ENCODE measurements at regions not wholly inside any gene's neighbourhood (a gene's known extent, or its start where the extent isn't known, plus 50 kb on each side); places are given as distances from the start of the nearest gene placed in this dataset.

- DNase-seq (no peak), ATAC-seq (no peak)
- no peaks in the 10 kb centered on the region for H3K9me3 ChIP-seq
- no peaks in the 10 kb centered on the region for H3K4me1 ChIP-seq
- TF ChIP-seq POLR2A (IDR thresholded peaks at IDR 0.05) (no peak), CTCF (IDR thresholded peaks at IDR 0.05) (no peak)
- intact Hi-C loops (cut with DNase I), result no loop called here
- H3K4me3 ChIP-seq, result no peak overlapping the region
- no peaks in the 10 kb centered on the region for H3K27me3 ChIP-seq
- H3K36me3 ChIP-seq, result no peaks in the 10 kb centered on the region
- WGBS (ENCODE audit: insufficient coverage, low coverage, low lambda C conversion rate, missing lambda C conversion rate), result 63% methylated on average over 1 of the region's 1 CpG
- H3K27ac ChIP-seq, result no peak overlapping the region
These were observed 1476.9 kb downstream of the SI start for GRCh38 chr3:163601426-163601825.

- ATAC-seq (no peak), DNase-seq (no peak)
- TF ChIP-seq CTCF (IDR thresholded peaks at IDR 0.05) (no peak), POLR2A (IDR thresholded peaks at IDR 0.05) (no peak)
- H3K27me3 ChIP-seq, result no peaks in the 10 kb centered on the region
- H3K36me3 ChIP-seq, result no peaks in the 10 kb centered on the region
- H3K9me3 ChIP-seq, result no peaks in the 10 kb centered on the region
- peaks cover 0 to 21% (median 0%) of the 10 kb centered on the region in 4 donors for H3K4me1 ChIP-seq
- intact Hi-C loops (cut with DNase I), result no loop called here
- 83% methylated on average over 2 of the region's 2 CpGs for WGBS (ENCODE audit: insufficient coverage, low coverage, low lambda C conversion rate, missing lambda C conversion rate)
- H3K27ac ChIP-seq, result no peak overlapping the region
- H3K4me3 ChIP-seq, result no peak overlapping the region
These were observed 1491.0 kb downstream of the SI start for GRCh38 chr3:163587342-163587741.

- 50% methylated on average over 1 of the region's 1 CpG for WGBS (ENCODE audit: insufficient coverage, low coverage, low lambda C conversion rate, missing lambda C conversion rate)
These were observed 1495.3 kb downstream of the SI start for GRCh38 chr3:163582967-163583366.

GRCh38 chr3:163577271-163577670 is 1501.0 kb downstream of the SI start:
- DNase-seq, result no peak
- intact Hi-C loops (cut with DNase I), result no loop called here
- ATAC-seq, result no peak
- Histone ChIP-seq H3K9me3 (no peaks in the 10 kb centered on the region), H3K27ac (no peak overlapping the region), H3K4me3 (no peak overlapping the region), H3K27me3 (no peaks in the 10 kb centered on the region), H3K4me1 (peaks cover 0 to 33% (median 0%) of the 10 kb centered on the region in 4 donors), H3K36me3 (no peaks in the 10 kb centered on the region)
- 74% methylated on average over 3 of the region's 3 CpGs for WGBS (ENCODE audit: insufficient coverage, low coverage, low lambda C conversion rate, missing lambda C conversion rate)
- TF ChIP-seq POLR2A (IDR thresholded peaks at IDR 0.05), result no peak
- TF ChIP-seq CTCF (IDR thresholded peaks at IDR 0.05), result no peak

More at GRCh38 chr3:163582967-163583366, 1495.3 kb downstream of the SI start:
- no peak for TF ChIP-seq POLR2A (IDR thresholded peaks at IDR 0.05)
- no peak for TF ChIP-seq CTCF (IDR thresholded peaks at IDR 0.05)
- peak in 3 of 4 donors; percentile 60 to 80 (median 64) for ATAC-seq
- H3K27me3 ChIP-seq, result no peaks in the 10 kb centered on the region
- H3K27ac ChIP-seq, result no peak overlapping the region
- peaks cover 0 to 35% (median 0%) of the 10 kb centered on the region in 4 donors for H3K4me1 ChIP-seq
- no peaks in the 10 kb centered on the region for H3K36me3 ChIP-seq
- H3K9me3 ChIP-seq, result no peaks in the 10 kb centered on the region
- no peak overlapping the region for H3K4me3 ChIP-seq
- intact Hi-C loops (cut with DNase I), result no loop called here
- DNase-seq, result no peak

- no peak for DNase-seq
- peaks cover 0 to 25% (median 0%) of the 10 kb centered on the region in 4 donors for H3K4me1 ChIP-seq
- no peaks in the 10 kb centered on the region for H3K9me3 ChIP-seq
- TF ChIP-seq POLR2A (IDR thresholded peaks at IDR 0.05) (no peak), CTCF (IDR thresholded peaks at IDR 0.05) (no peak)
- H3K27ac ChIP-seq, result no peak overlapping the region
- H3K36me3 ChIP-seq, result no peaks in the 10 kb centered on the region
- ATAC-seq, result no peak
- H3K4me3 ChIP-seq, result no peak overlapping the region
- 53% methylated on average over 1 of the region's 1 CpG for WGBS (ENCODE audit: insufficient coverage, low coverage, low lambda C conversion rate, missing lambda C conversion rate)
- H3K27me3 ChIP-seq, result no peaks in the 10 kb centered on the region
- intact Hi-C loops (cut with DNase I), result no loop called here
These were observed 1502.0 kb downstream of the SI start for GRCh38 chr3:163576314-163576713.
